ENCODE measurements at regions not wholly inside any gene's neighbourhood (a gene's known extent, or its start where the extent isn't known, plus 50 kb on each side); places are given as distances from the start of the nearest gene placed in this dataset.
"Not testable (repeated sequence)": the region's sequence is repeated elsewhere in the genome, so short reads cannot be mapped to it uniquely, and the experiment has no call there.

- not testable (repeated sequence) for TF ChIP-seq POLR2A (IDR thresholded peaks at IDR 0.05); CTCF (IDR thresholded peaks at IDR 0.05 in 8 of 11, conservative IDR thresholded peaks at IDR 0.05 in 3 of 11)
Observed at GRCh38 chr4:151845551-151845950, 84.7 kb upstream of the GATB start.
